ENCODE measurements at regions not wholly inside any gene's neighbourhood (a gene's known extent, or its start where the extent isn't known, plus 50 kb on each side); places are given as distances from the start of the nearest gene placed in this dataset.

- H3K27ac ChIP-seq (ENCODE audit: low read depth in 2 of 2, low read length in 1 of 2): no peak overlapping the region
- DNase-seq: no peak
- H3K79me2 ChIP-seq (ENCODE audit: insufficient read depth): no peaks in the 10 kb centered on the region
- no peak overlapping the region for H3K4me2 ChIP-seq
- no peaks in the 10 kb centered on the region for H3K4me1 ChIP-seq (ENCODE audit: control insufficient read depth in 1 of 2, insufficient read depth in 2 of 2, low read depth in 1 of 2, low read length in 1 of 2)
- no peaks in the 10 kb centered on the region for H3K9me2 ChIP-seq
- H4K20me1 ChIP-seq (ENCODE audit: insufficient read depth): no peaks in the 10 kb centered on the region
- H3K9ac ChIP-seq: no peak overlapping the region
- CTCF ChIA-PET: no interaction called here
- no peaks in the 10 kb centered on the region for H3F3A ChIP-seq (replicated peaks; ENCODE audit: insufficient read depth)
- POLR2A ChIA-PET: no interaction called here
- no peak overlapping the region for H3K4me3 ChIP-seq (ENCODE audit: low read depth in 2 of 2, low read length in 1 of 2)
- no peaks in the 10 kb centered on the region for H3K9me3 ChIP-seq
- H3K36me3 ChIP-seq (replicated peaks in 1 of 2; ENCODE audit: control insufficient read depth in 1 of 2, insufficient read depth in 2 of 2, low read length in 1 of 2): no peaks in the 10 kb centered on the region
- H3K27me3 ChIP-seq (ENCODE audit: insufficient read depth): no peaks in the 10 kb centered on the region
- H2AFZ ChIP-seq (ENCODE audit: low read depth): no peak overlapping the region
- TF ChIP-seq YY1 (IDR thresholded peaks at IDR 0.05; ENCODE audit: low read depth) (no peak), NRF1 (IDR thresholded peaks at IDR 0.05; ENCODE audit: low read depth, low read length) (no peak), RFX5 (IDR thresholded peaks at IDR 0.05; ENCODE audit: low read length) (no peak)
These were observed 65.8 kb upstream of the ZNF804A start for GRCh38 chr2:184532551-184532950.

DNA sequence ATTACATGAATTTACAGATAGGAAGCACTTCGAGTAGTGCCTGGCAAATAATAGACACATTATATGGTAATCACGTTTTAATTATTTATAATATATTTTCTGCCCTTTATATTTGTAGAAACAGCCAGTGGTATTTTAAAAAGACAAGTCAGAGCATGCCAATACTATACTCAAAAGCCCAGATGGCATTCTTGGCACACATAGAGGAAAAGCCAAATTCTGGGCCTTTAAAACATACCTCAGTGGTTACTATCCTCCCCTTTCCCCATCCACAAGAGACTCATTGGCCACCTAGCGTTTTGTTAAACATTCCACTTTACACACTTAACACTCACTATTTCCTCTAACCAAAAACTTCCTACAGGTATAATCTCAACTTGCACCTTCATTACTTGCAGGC, 63.3 kb upstream of the ZNF804A start:
- no peaks in the 10 kb centered on the region for H3K27me3 ChIP-seq (ENCODE audit: insufficient read depth)
- no peaks in the 10 kb centered on the region for H3K79me2 ChIP-seq (ENCODE audit: insufficient read depth)
- H3K36me3 ChIP-seq (replicated peaks in 1 of 2; ENCODE audit: control insufficient read depth in 1 of 2, insufficient read depth in 2 of 2, low read length in 1 of 2): no peaks in the 10 kb centered on the region
- no peaks in the 10 kb centered on the region for H3F3A ChIP-seq (replicated peaks; ENCODE audit: insufficient read depth)
- WGBS (ENCODE audit: low lambda C conversion rate): 50% methylated on average over 3 of the region's 3 CpGs
- no peak overlapping the region for H3K4me2 ChIP-seq
- CTCF ChIA-PET: no interaction called here
- TF ChIP-seq RAD21 (IDR thresholded peaks at IDR 0.05; ENCODE audit: low read length) (no peak), MAX (IDR thresholded peaks at IDR 0.05; ENCODE audit: low read depth) (no peak), RCOR1 (IDR thresholded peaks at IDR 0.05; ENCODE audit: low read length) (no peak), SMC3 (IDR thresholded peaks at IDR 0.05; ENCODE audit: low read depth, low read length) (no peak), IRF3 (IDR thresholded peaks at IDR 0.05; ENCODE audit: low read depth, low read length) (no peak), MXI1 (IDR thresholded peaks at IDR 0.05; ENCODE audit: low read depth, low read length) (no peak), GABPA (IDR thresholded peaks at IDR 0.05; ENCODE audit: low read depth) (no peak), USF2 (IDR thresholded peaks at IDR 0.05; ENCODE audit: borderline replicate concordance, low read depth, low read length) (no peak), NRF1 (IDR thresholded peaks at IDR 0.05; ENCODE audit: low read depth, low read length) (no peak), PBX3 (IDR thresholded peaks at IDR 0.05) (no peak), TCF12 (IDR thresholded peaks at IDR 0.05) (no peak), FOSL2 (IDR thresholded peaks at IDR 0.05; ENCODE audit: borderline replicate concordance, low read depth) (no peak), ELF1 (IDR thresholded peaks at IDR 0.05) (no peak), YY1 (IDR thresholded peaks at IDR 0.05; ENCODE audit: low read depth) (no peak)
- TF ChIP-seq, protein P1, sequence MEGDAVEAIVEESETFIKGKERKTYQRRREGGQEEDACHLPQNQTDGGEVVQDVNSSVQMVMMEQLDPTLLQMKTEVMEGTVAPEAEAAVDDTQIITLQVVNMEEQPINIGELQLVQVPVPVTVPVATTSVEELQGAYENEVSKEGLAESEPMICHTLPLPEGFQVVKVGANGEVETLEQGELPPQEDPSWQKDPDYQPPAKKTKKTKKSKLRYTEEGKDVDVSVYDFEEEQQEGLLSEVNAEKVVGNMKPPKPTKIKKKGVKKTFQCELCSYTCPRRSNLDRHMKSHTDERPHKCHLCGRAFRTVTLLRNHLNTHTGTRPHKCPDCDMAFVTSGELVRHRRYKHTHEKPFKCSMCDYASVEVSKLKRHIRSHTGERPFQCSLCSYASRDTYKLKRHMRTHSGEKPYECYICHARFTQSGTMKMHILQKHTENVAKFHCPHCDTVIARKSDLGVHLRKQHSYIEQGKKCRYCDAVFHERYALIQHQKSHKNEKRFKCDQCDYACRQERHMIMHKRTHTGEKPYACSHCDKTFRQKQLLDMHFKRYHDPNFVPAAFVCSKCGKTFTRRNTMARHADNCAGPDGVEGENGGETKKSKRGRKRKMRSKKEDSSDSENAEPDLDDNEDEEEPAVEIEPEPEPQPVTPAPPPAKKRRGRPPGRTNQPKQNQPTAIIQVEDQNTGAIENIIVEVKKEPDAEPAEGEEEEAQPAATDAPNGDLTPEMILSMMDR (IDR thresholded peaks at IDR 0.05): no peak
- H3K4me1 ChIP-seq (ENCODE audit: control insufficient read depth in 1 of 2, insufficient read depth in 2 of 2, low read depth in 1 of 2, low read length in 1 of 2): no peaks in the 10 kb centered on the region
- no peaks in the 10 kb centered on the region for H4K20me1 ChIP-seq (ENCODE audit: insufficient read depth)
- no peak for DNase-seq
- H3K9me2 ChIP-seq: no peaks in the 10 kb centered on the region; the same call in 1 of the 2 replicates
- no peak overlapping the region for H3K27ac ChIP-seq (ENCODE audit: low read depth in 2 of 2, low read length in 1 of 2)
- no peak overlapping the region for H3K4me3 ChIP-seq (ENCODE audit: low read depth in 2 of 2, low read length in 1 of 2)
- H3K9ac ChIP-seq: no peak overlapping the region
- H3K9me3 ChIP-seq: no peaks in the 10 kb centered on the region
- POLR2A ChIA-PET: no interaction called here
- H2AFZ ChIP-seq (ENCODE audit: low read depth): no peak overlapping the region

All from SK-N-SH (cell line).